IMR-90 (cell line): ENCODE measurements at regions not wholly inside any gene's neighbourhood (a gene's known extent, or its start where the extent isn't known, plus 50 kb on each side); places are given as distances from the start of the nearest gene placed in this dataset.

Experiments
- ATAC-seq: fragments of 200-7000 bp; cut with Tn5 transposase; 2 replicates; pipeline ENCODE4 v1.9.1; 2020; ENCODE audit warnings: low read depth, mild to moderate bottlenecking, moderate library complexity
- BruUV-seq: library from RNA; stranded (reverse); fragments of 400-500 nt; replicated peaks from 2 replicates; lab custom pipeline; 2021; lab: Mats Ljungman, UMichigan
- CTCF ChIA-PET: fragments of 300-600 bp; formaldehyde crosslinking; extraction: SDS; loops from one replicate; lab custom pipeline; 2021; ENCODE audit warnings: antibody characterized with exemption; lab: Yijun Ruan, JAX
- POLR2A ChIA-PET: fragments of 300-600 bp; sonication (Branson Sonifier 250); formaldehyde crosslinking; loops from one replicate; lab custom pipeline; 2022; ENCODE audit warnings: antibody characterized with exemption; ENCODE audit not compliant: unreplicated experiment; lab: Charles Lee
- DNase-seq: peaks from one replicate; pipeline ENCODE4 v3.0.0; 2013
- H2AFZ ChIP-seq: replicated peaks from 2 replicates; pipeline ENCODE3; 2013; ENCODE audit warnings: low read length, mild to moderate bottlenecking; ENCODE audit not compliant: poor library complexity
- H2AK5ac ChIP-seq: 2 replicates; pipeline ENCODE4 v1.6.1; 2013; ENCODE audit warnings: low read depth, low read length, inconsistent platforms
- H2AK9ac ChIP-seq: replicated peaks from 2 replicates; pipeline ENCODE3; 2013; ENCODE audit warnings: mild to moderate bottlenecking, low read depth, low read length, moderate library complexity; ENCODE audit not compliant: poor library complexity
- H2BK120ac ChIP-seq: 2 replicates; pipeline ENCODE4 v1.6.1; 2013; ENCODE audit warnings: low read depth, low read length, inconsistent platforms
- H2BK15ac ChIP-seq: 3 replicates; pipeline ENCODE4 v1.6.1; 2013; ENCODE audit warnings: low read depth, low read length, inconsistent platforms
- H2BK20ac ChIP-seq: 2 replicates; pipeline ENCODE4 v1.6.1; 2013; ENCODE audit warnings: low read depth, mild to moderate bottlenecking, inconsistent platforms, low read length, moderate library complexity
- H2BK5ac ChIP-seq: 2 replicates; pipeline ENCODE4 v1.6.1; 2013; ENCODE audit warnings: mild to moderate bottlenecking, low read depth, low read length, inconsistent platforms; ENCODE audit not compliant: poor library complexity, severe bottlenecking
- H3K14ac ChIP-seq: replicated peaks from 2 replicates; pipeline ENCODE4 v1.6.1; 2013; ENCODE audit warnings: low read depth, low read length, inconsistent platforms
- H3K18ac ChIP-seq: 2 replicates; pipeline ENCODE4 v1.6.1; 2013; ENCODE audit warnings: low read depth, low read length, control low read depth
- H3K23ac ChIP-seq: 2 replicates; pipeline ENCODE4 v1.6.1; 2013; ENCODE audit warnings: low read depth, low read length, inconsistent platforms
- H3K27ac ChIP-seq: 2 replicates; pipeline ENCODE4 v1.5.1; 2013; ENCODE audit warnings: mild to moderate bottlenecking, control low read depth, low read length; ENCODE audit not compliant: insufficient read depth
- H3K27me3 ChIP-seq: 2 replicates; pipeline ENCODE4 v1.6.1; 2013; ENCODE audit warnings: low read length; ENCODE audit not compliant: control insufficient read depth, insufficient read depth
- H3K36me3 ChIP-seq: 2 replicates; pipeline ENCODE4 v1.6.1; 2013; ENCODE audit warnings: low read length, mixed read lengths; ENCODE audit not compliant: control insufficient read depth, insufficient read depth
- H3K4ac ChIP-seq: 2 replicates; pipeline ENCODE4 v1.6.1; 2013; ENCODE audit warnings: low read depth, low read length, inconsistent platforms
- H3K4me1 ChIP-seq: 2 replicates; pipeline ENCODE4 v1.6.1; 2013; ENCODE audit warnings: low read length, mixed read lengths; ENCODE audit not compliant: control insufficient read depth, insufficient read depth
- H3K4me2 ChIP-seq: 2 replicates; pipeline ENCODE4 v1.6.1; 2013; ENCODE audit warnings: low read depth, mild to moderate bottlenecking, control low read depth, low read length, moderate library complexity
- H3K4me3 ChIP-seq: 2 replicates; pipeline ENCODE4 v1.5.1; 2013; ENCODE audit warnings: low read depth, mild to moderate bottlenecking, control low read depth, low read length, moderate library complexity; ENCODE audit not compliant: insufficient read depth
- H3K56ac ChIP-seq: 2 replicates; pipeline ENCODE4 v1.6.1; 2013; ENCODE audit warnings: low read length, inconsistent platforms; ENCODE audit not compliant: insufficient read depth; ENCODE audit errors: extremely low read depth
- H3K79me1 ChIP-seq, 2 experiments: 2 replicates each; pipeline ENCODE4 v1.6.1; 2013; ENCODE audit warnings: low read length in 2 of 2, inconsistent platforms in 1 of 2, low read depth in 1 of 2
- H3K9ac ChIP-seq: 2 replicates; pipeline ENCODE4 v1.6.1; 2013; ENCODE audit warnings: low read depth, low read length, control low read depth
- H3K9me1 ChIP-seq: 2 replicates; pipeline ENCODE4 v1.6.1; 2013; ENCODE audit warnings: low read length, inconsistent platforms; ENCODE audit not compliant: insufficient read depth
- H3K9me3 ChIP-seq: 2 replicates; pipeline ENCODE4 v1.6.1; 2013; ENCODE audit warnings: low read length; ENCODE audit not compliant: control insufficient read depth, insufficient read depth
- H4K20me1 ChIP-seq: 2 replicates; pipeline ENCODE4 v1.6.1; 2013; ENCODE audit warnings: low read length, inconsistent platforms; ENCODE audit not compliant: insufficient read depth
- H4K5ac ChIP-seq: 2 replicates; pipeline ENCODE4 v1.6.1; 2013; ENCODE audit warnings: mild to moderate bottlenecking, low read depth, low read length, control low read depth
- H4K8ac ChIP-seq, 2 experiments: 2 replicates each; pipeline ENCODE4 v1.6.1; 2013; ENCODE audit warnings: low read depth in 2 of 2, low read length in 2 of 2, control low read depth in 1 of 2, inconsistent platforms in 1 of 2
- H4K91ac ChIP-seq: 2 replicates; pipeline ENCODE4 v1.6.1; 2013; ENCODE audit warnings: low read depth, low read length, inconsistent platforms; ENCODE audit not compliant: insufficient read depth
- SMC3 ChIP-seq: fragments of 150-350 bp; IDR thresholded peaks from 2 replicates; pipeline ENCODE4 v1.6.1; 2016; ENCODE audit warnings: low read depth, mild to moderate bottlenecking, antibody characterized with exemption, low read length, moderate library complexity
- WGBS, 2 experiments: methylation state at CpG; one replicate each; pipeline versions ENCODE4 v1.1.5 to v1.1.7; 2013; ENCODE audit warnings: missing lambda C conversion rate in 2 of 2; ENCODE audit not compliant: insufficient read length in 1 of 2; ENCODE audit errors: extremely low coverage in 2 of 2; 5-methylcytosine and 5-hydroxymethylcytosine counted together
- dilution Hi-C: fragments of 300-500 bp; cut with HindIII; formaldehyde crosslinking; loops from one replicate; pipeline ENCODE4 v1.14.3; 2018; ENCODE audit warnings: low sequenced_read_pairs; ENCODE audit not compliant: unreplicated experiment
- in situ Hi-C: fragments of 300-500 bp; cut with MboI; formaldehyde crosslinking; loops from 3 replicates; pipeline ENCODE4 v1.14.3; 2019; ENCODE audit warnings: low sequenced_read_pairs, inconsistent platforms, mixed read lengths
- intact Hi-C: fragments of 100-400 bp; cut with micrococcal nuclease; formaldehyde crosslinking; loops from 2 replicates; pipeline ENCODE4 v1.10.0; 2022

DNA sequence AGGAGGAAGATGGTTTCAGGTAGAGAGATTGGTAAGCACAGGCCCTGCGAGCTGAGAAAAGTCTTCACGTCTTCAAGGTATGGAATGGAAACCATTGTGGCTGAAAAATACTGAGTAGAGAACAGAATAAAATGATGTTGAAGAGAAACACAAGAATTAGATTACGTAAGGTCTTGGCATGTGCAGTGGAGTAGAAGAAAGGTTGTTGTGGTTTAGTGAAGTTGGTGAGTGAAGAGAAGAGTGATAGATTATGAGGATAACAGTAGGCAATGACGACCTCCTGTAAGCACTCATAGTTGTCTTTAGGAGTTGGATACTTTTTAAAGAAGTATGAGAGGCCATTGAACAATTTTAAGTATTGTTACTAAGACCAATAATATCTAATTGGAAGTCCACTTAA lies 642.6 kb downstream of the PCDH7 start:
- POLR2A ChIA-PET: no interaction called here
- H3K27me3 ChIP-seq: no peaks in the 10 kb centered on the region

More for the DNA sequence above, 642.6 kb downstream of the PCDH7 start:
- Histone ChIP-seq H3K9ac (no peak overlapping the region), H3K27ac (no peak overlapping the region), H2AK9ac (no peak overlapping the region), H2BK5ac (no peak overlapping the region), H3K18ac (no peak overlapping the region), H4K8ac (no peak overlapping the region), H2AK5ac (no peak overlapping the region), H2BK120ac (no peak overlapping the region), H3K56ac (no peak overlapping the region), H3K14ac (no peak overlapping the region), H2BK20ac (no peak overlapping the region), H4K5ac (no peak overlapping the region), H3K9me3 (no peaks in the 10 kb centered on the region), H3K4me3 (no peak overlapping the region), H3K36me3 (no peaks in the 10 kb centered on the region), H3K4ac (no peak overlapping the region), H2BK15ac (no peak overlapping the region), H3K9me1 (no peaks in the 10 kb centered on the region), H4K20me1 (no peaks in the 10 kb centered on the region), H3K79me1 (no peaks in the 10 kb centered on the region), H3K23ac (no peak overlapping the region), H3K4me1 (no peaks in the 10 kb centered on the region), H4K91ac (no peak overlapping the region), H3K4me2 (no peak overlapping the region), H2AFZ (no peak overlapping the region)
- DNase-seq (no peak), ATAC-seq (no peak)
- dilution Hi-C loops: no loop called here
- TF ChIP-seq SMC3: no peak
- in situ Hi-C loops: no loop called here
- 90 to 100% methylated on average over 1 to 3 of the region's 4 CpGs for WGBS, 2 experiments
- intact Hi-C loops: no loop called here
- CTCF ChIA-PET: no interaction called here
- no TSS peak for BruUV-seq
